Endodermal cell (in vitro differentiated cells): ENCODE measurements at regions not wholly inside any gene's neighbourhood (a gene's known extent, or its start where the extent isn't known, plus 50 kb on each side); places are given as distances from the start of the nearest gene placed in this dataset.

Experiments used
- DNase-seq: peaks from one replicate; pipeline ENCODE4 v3.0.0-alpha.2; 2017
- H3K27ac ChIP-seq: 2 replicates; pipeline ENCODE4 v1.5.1; 2013; ENCODE audit warnings: mild to moderate bottlenecking, low read depth, low read length, moderate library complexity
- H3K27me3 ChIP-seq: 2 replicates; pipeline ENCODE4 v1.6.1; 2013; ENCODE audit warnings: mild to moderate bottlenecking, low read length, moderate library complexity; ENCODE audit not compliant: insufficient read depth, control insufficient read depth, poor library complexity, severe bottlenecking
- H3K36me3 ChIP-seq: 2 replicates; pipeline ENCODE4 v1.7.0; 2013; ENCODE audit warnings: mild to moderate bottlenecking, low read length, moderate library complexity; ENCODE audit not compliant: control insufficient read depth, insufficient read depth
- H3K4me1 ChIP-seq: one replicate; pipeline ENCODE4 v1.7.0; 2013; ENCODE audit warnings: low read length; ENCODE audit not compliant: control insufficient read depth, insufficient read depth
- H3K4me3 ChIP-seq: 2 replicates; pipeline ENCODE4 v1.5.1; 2013; ENCODE audit warnings: mild to moderate bottlenecking, low read length, moderate library complexity
- H3K9ac ChIP-seq: 2 replicates; pipeline ENCODE4 v1.6.1; 2013; ENCODE audit warnings: mild to moderate bottlenecking, low read length, moderate library complexity; ENCODE audit not compliant: poor library complexity, severe bottlenecking; ENCODE audit errors: extremely low read depth
- H3K9me3 ChIP-seq: 2 replicates; pipeline ENCODE4 v1.6.1; 2013; ENCODE audit warnings: mild to moderate bottlenecking, low read length, moderate library complexity; ENCODE audit not compliant: control insufficient read depth
- H3K27ac Mint-ChIP-seq: 2 replicates; pipeline ENCODE4 v1.8.0; 2020; ENCODE audit warnings: mixed read lengths
- H3K27me3 Mint-ChIP-seq: 2 replicates; pipeline ENCODE4 v1.8.0; 2021; ENCODE audit warnings: mild to moderate bottlenecking, mixed read lengths; ENCODE audit not compliant: insufficient read depth
- H3K36me3 Mint-ChIP-seq: 2 replicates; pipeline ENCODE4 v1.8.0; 2020; ENCODE audit warnings: low read depth, mixed read lengths
- H3K4me1 Mint-ChIP-seq: 2 replicates; pipeline ENCODE4 v1.8.0; 2020; ENCODE audit warnings: mixed read lengths
- H3K4me3 Mint-ChIP-seq: 2 replicates; pipeline ENCODE4 v1.8.0; 2020; ENCODE audit warnings: mild to moderate bottlenecking, moderate library complexity, mixed read lengths
- H3K9me3 Mint-ChIP-seq: 2 replicates; pipeline ENCODE4 v1.8.0; 2020; ENCODE audit warnings: mild to moderate bottlenecking, mixed read lengths
- WGBS, 2 experiments: methylation state at CpG; one replicate each; pipeline versions ENCODE4 v1.1.5 to v1.1.7; 2013; ENCODE audit warnings: missing lambda C conversion rate in 2 of 2, mixed read lengths in 1 of 2; ENCODE audit not compliant: insufficient coverage in 1 of 2, insufficient read length in 1 of 2; 5-methylcytosine and 5-hydroxymethylcytosine counted together
- TF ChIP-seq, protein P1 (sequence below): fragments of 200-600 bp; sonication (generic); conservative IDR thresholded peaks from 2 replicates; pipeline ENCODE4 v1.5.0; 2021; ENCODE audit warnings: antibody characterized with exemption, mild to moderate bottlenecking

DNA sequence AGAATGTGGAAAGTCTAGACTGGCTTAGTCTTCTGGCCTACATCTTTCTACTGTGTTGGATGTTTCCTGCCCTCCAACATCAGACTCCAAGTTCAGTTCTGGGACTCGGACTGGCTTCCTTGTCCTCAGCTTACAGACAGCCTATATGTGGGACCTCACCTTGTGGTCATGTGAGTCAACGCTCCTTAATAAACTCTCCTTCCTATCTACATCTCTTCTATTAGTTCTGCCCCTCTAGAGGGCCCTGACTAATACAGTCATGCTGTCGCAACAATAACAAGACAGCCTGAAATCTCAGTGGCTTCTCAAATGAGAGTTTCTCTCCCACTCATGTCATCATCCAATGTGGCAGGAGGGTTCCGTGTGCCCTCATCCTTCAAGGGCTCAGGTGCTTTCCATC is 347.8 kb downstream of the MZT1 start:
- TF ChIP-seq, protein P1, sequence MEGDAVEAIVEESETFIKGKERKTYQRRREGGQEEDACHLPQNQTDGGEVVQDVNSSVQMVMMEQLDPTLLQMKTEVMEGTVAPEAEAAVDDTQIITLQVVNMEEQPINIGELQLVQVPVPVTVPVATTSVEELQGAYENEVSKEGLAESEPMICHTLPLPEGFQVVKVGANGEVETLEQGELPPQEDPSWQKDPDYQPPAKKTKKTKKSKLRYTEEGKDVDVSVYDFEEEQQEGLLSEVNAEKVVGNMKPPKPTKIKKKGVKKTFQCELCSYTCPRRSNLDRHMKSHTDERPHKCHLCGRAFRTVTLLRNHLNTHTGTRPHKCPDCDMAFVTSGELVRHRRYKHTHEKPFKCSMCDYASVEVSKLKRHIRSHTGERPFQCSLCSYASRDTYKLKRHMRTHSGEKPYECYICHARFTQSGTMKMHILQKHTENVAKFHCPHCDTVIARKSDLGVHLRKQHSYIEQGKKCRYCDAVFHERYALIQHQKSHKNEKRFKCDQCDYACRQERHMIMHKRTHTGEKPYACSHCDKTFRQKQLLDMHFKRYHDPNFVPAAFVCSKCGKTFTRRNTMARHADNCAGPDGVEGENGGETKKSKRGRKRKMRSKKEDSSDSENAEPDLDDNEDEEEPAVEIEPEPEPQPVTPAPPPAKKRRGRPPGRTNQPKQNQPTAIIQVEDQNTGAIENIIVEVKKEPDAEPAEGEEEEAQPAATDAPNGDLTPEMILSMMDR, result no peak
- Histone ChIP-seq H3K4me1 (no peaks in the 10 kb centered on the region), H3K27me3 (no peaks in the 10 kb centered on the region), H3K27ac (no peak overlapping the region), H3K9ac (no peak overlapping the region), H3K36me3 (no peaks in the 10 kb centered on the region), H3K4me3 (no peak overlapping the region), H3K9me3 (no peaks in the 10 kb centered on the region)
- Mint-ChIP-seq H3K36me3 (no peaks in the 10 kb centered on the region), H3K4me3 (no peak overlapping the region), H3K9me3 (no peaks in the 10 kb centered on the region), H3K27ac (no peak overlapping the region), H3K27me3 (no peaks in the 10 kb centered on the region), H3K4me1 (no peaks in the 10 kb centered on the region)
- DNase-seq, result no peak
- 91 to 100% methylated on average over 1 to 4 of the region's 4 CpGs for WGBS, 2 experiments

DNA sequence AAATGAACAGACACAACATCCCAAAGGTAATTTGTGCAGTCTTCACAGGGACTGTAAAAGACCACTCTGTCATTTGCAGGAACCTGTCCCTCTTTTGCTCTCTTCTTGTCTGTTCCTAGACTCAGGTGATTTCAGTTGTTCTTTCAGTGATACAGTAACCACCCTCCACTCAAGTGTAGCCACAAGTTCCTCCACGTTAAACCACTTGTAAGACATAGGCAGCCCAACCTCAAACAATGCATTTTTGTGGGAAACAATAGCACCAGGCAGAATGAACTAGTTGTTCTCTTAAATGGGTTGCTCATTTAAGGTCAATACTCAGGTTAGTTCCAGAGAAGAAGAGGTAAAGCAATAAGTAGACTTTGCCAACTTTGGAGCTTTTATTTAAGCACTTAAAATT is 359.4 kb downstream of the MZT1 start:
- Histone ChIP-seq H3K4me3 (no peak overlapping the region), H3K36me3 (no peaks in the 10 kb centered on the region), H3K9me3 (no peaks in the 10 kb centered on the region), H3K27ac (no peak overlapping the region), H3K4me1 (no peaks in the 10 kb centered on the region), H3K9ac (no peak overlapping the region), H3K27me3 (no peaks in the 10 kb centered on the region)
- H3K27ac Mint-ChIP-seq, result no peak overlapping the region
- no peaks in the 10 kb centered on the region for H3K36me3 Mint-ChIP-seq
- no peaks in the 10 kb centered on the region for H3K27me3 Mint-ChIP-seq
- no peak overlapping the region for H3K4me3 Mint-ChIP-seq
- no peak for DNase-seq
- no peaks in the 10 kb centered on the region for H3K9me3 Mint-ChIP-seq
- TF ChIP-seq, protein P1, result no peak
- WGBS, 2 experiments, result 61% methylated on average over 1 of the region's 1 CpG; no CpG with 5 or more reads in 1 of the 2 experiments
- no peaks in the 10 kb centered on the region for H3K4me1 Mint-ChIP-seq

DNA sequence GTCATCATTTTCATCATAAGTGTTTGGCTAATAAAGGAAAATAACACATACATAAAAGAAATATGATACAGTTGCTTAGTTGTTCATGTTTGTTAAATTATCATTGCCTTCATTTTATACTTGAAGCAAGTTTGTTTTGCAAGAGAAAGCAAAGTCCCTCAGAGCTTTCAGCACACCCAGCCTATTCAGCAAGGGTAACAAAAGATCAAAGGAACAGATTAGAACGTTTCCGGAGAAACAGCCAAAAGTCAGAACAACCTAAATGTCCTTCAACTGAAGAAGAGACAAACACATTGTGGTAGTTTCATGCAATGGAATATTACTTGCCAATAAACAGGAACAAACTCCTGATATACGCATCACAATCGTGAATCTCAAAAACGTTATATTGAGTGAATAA is 380.7 kb downstream of the MZT1 start:
- Histone ChIP-seq H3K4me3 (no peak overlapping the region), H3K9me3 (no peaks in the 10 kb centered on the region), H3K27ac (no peak overlapping the region), H3K9ac (no peak overlapping the region), H3K36me3 (no peaks in the 10 kb centered on the region), H3K27me3 (no peaks in the 10 kb centered on the region), H3K4me1 (no peaks in the 10 kb centered on the region)
- Mint-ChIP-seq H3K36me3 (no peaks in the 10 kb centered on the region), H3K9me3 (peaks cover 2% of the 10 kb centered on the region), H3K4me1 (no peaks in the 10 kb centered on the region), H3K4me3 (no peak overlapping the region), H3K27me3 (no peaks in the 10 kb centered on the region), H3K27ac (no peak overlapping the region)
- TF ChIP-seq, protein P1, result no peak
- no peak for DNase-seq
- whole genome bisulfite sequencing, 2 experiments, result 84 to 93% methylated on average over 3 to 5 of the region's 5 CpGs
